Left lung (tissue), 4 donors: ENCODE measurements at regions not wholly inside any gene's neighbourhood (a gene's known extent, or its start where the extent isn't known, plus 50 kb on each side); places are given as distances from the start of the nearest gene placed in this dataset.

Source experiments
- ATAC-seq: fragments of 200-7000 bp; cut with Tn5 transposase; one replicate; pipeline ENCODE4 v1.9.1; 2020; ENCODE audit warnings: moderate library complexity
- DNase-seq, 4 donors: peaks; one replicate each; pipeline ENCODE4 v3.0.0-alpha.2; 2013 to 2020
- H3K27ac ChIP-seq, 2 donors: fragments of 200-600 bp; sonication (generic) in 1 of 2; one replicate each; pipeline versions ENCODE4 v1.5.0 to v1.8.0; 2020 to 2021
- H3K27me3 ChIP-seq, 2 donors: fragments of 200-600 bp; sonication (generic) in 1 of 2; one replicate each; pipeline versions ENCODE4 v1.5.0 to v1.8.0; 2020 to 2021
- H3K36me3 ChIP-seq, 2 donors: fragments of 200-600 bp; sonication (generic) in 1 of 2; one replicate each; pipeline versions ENCODE4 v1.5.0 to v1.8.0; 2020 to 2021
- H3K4me1 ChIP-seq, 2 donors: fragments of 200-600 bp; one replicate each; pipeline ENCODE4 v1.8.0; 2021
- H3K4me3 ChIP-seq, 2 donors: fragments of 200-600 bp; sonication (generic) in 1 of 2; one replicate each; pipeline versions ENCODE4 v1.5.0 to v1.8.0; 2020 to 2021; ENCODE audit warnings: mild to moderate bottlenecking in 1 of 2
- H3K9me3 ChIP-seq, 2 donors: fragments of 200-600 bp; sonication (generic) in 1 of 2; one replicate each; pipeline versions ENCODE4 v1.5.0 to v1.8.0; 2020 to 2021
- intact Hi-C, 2 donors: fragments of 100-400 bp; cut with DNase I; formaldehyde crosslinking; loops; one replicate each; pipeline versions ENCODE4 v1.11.2 to v1.14.2; 2022
- TF ChIP-seq, protein P1 (sequence below), 2 donors: fragments of 200-600 bp; sonication (generic) in 1 of 2; IDR thresholded peaks; one replicate each; pipeline versions ENCODE4 v1.5.0 to v1.8.0; 2021; ENCODE audit warnings: antibody characterized with exemption in 2 of 2
- donor health status: DM: no; HTN: yes; CAD: no.
- donor health status: DM: no; HTN: no; CAD: no.

DNA sequence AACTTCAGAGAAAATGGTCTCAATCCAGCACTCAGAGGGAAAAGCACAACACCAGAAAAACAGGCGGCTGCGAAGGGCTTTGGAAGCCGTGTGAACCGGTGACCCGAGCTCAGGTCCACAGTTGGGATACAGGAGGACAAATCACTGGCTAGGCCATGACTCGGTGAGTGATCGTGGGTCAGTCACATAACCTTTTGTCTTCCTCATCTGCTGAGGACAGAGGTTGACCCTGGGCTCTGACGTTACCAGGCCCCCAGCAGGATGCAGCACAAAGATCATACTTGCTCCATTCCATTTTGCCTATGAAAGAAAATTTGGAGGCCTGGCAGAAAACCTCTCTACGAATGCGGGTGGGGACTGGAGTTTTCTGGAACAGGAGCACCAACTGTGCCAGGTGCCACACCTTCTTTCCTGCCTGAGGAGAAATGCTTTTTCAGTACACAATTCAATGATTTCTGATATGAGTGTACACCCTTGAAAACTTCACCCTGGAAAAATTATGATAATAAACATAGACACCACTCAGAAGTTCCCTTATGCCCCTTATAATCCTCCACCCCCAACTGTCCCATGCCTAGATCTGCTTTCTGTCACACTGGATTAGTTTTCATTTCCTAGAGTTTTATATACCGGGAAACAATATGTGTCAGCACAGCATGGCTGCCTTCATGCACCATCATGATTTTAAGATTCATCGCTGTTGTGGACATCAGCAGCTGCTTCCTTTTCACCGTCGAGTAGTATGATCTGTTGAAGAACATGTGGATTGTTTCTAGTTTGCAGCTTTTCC, 85.3 kb upstream of the RALGAPA2 start:
- Histone ChIP-seq H3K27ac (no peak overlapping the region), H3K27me3 (no peaks in the 10 kb centered on the region), H3K4me3 (no peak overlapping the region), H3K4me1 (no peaks in the 10 kb centered on the region), H3K9me3 (no peaks in the 10 kb centered on the region), H3K36me3 (no peaks in the 10 kb centered on the region)
- ATAC-seq: no peak
- TF ChIP-seq, protein P1, sequence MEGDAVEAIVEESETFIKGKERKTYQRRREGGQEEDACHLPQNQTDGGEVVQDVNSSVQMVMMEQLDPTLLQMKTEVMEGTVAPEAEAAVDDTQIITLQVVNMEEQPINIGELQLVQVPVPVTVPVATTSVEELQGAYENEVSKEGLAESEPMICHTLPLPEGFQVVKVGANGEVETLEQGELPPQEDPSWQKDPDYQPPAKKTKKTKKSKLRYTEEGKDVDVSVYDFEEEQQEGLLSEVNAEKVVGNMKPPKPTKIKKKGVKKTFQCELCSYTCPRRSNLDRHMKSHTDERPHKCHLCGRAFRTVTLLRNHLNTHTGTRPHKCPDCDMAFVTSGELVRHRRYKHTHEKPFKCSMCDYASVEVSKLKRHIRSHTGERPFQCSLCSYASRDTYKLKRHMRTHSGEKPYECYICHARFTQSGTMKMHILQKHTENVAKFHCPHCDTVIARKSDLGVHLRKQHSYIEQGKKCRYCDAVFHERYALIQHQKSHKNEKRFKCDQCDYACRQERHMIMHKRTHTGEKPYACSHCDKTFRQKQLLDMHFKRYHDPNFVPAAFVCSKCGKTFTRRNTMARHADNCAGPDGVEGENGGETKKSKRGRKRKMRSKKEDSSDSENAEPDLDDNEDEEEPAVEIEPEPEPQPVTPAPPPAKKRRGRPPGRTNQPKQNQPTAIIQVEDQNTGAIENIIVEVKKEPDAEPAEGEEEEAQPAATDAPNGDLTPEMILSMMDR (IDR thresholded peaks at IDR 0.05): no peak
- intact Hi-C loops: no loop called here
- no peak for DNase-seq

DNA sequence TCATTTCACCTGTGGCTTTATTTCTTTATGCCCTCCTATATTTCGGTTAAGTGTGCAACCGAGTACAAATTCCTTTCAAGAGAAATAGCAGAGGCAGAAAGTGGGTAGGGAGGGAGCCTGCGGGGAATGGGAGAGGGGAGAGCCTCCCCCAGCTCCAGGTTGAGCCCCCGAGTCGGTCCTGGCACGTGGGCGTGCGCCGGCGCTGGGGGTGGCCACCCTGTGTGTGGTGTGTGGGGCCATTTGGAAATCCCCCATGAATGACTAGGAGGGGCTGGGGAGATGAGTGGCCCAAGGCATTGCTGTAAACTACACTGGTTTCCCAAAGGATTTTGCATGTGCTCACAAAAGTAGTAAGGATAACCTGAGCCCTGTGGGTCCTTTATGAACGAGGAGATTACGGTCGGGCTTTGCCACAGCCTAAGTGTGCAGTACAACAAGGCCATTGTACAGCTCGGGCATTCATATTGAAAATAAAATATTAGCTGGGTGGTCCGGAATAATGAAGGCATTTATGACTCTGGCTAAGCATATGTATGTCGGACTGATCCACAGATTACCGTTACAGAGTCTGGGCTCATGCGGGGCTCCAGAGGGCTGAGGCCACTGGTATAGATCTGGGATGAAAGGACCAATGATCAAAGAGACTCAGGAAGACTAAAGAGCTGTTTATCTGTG, 84.5 kb upstream of the RALGAPA2 start:
- no peak for ATAC-seq

DNA sequence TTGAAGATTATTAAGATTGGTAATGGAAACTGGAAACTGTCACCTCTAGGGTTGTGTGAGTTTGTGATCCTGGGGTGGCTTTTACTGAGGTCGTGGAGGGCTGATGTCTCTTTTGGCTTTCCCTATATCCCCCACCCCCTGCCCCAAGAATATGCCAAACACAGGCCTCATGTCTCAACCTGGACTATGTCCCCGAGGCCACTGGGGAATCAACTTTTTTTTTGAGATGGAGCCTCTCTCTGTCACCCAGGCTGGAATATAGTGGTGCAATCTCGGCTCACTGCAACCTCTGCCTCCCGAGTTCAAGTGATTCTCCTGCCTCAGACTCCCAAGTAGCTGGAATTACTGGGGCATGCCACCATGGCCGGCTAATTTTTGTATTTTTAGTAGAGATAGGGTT, 83.3 kb upstream of the RALGAPA2 start:
- intact Hi-C loops: no loop called here
- no peaks in the 10 kb centered on the region for H3K27me3 ChIP-seq
- H3K4me3 ChIP-seq: no peak overlapping the region
- TF ChIP-seq, protein P1 (IDR thresholded peaks at IDR 0.05): no peak
- no peaks in the 10 kb centered on the region for H3K4me1 ChIP-seq
- DNase-seq (no peak), ATAC-seq (no peak)
- no peaks in the 10 kb centered on the region for H3K9me3 ChIP-seq
- H3K36me3 ChIP-seq: no peaks in the 10 kb centered on the region
- no peak overlapping the region for H3K27ac ChIP-seq

More for the DNA sequence above, 84.5 kb upstream of the RALGAPA2 start:
- intact Hi-C loops: no loop called here
- Histone ChIP-seq H3K36me3 (no peaks in the 10 kb centered on the region), H3K4me3 (no peak overlapping the region), H3K27me3 (no peaks in the 10 kb centered on the region), H3K4me1 (no peaks in the 10 kb centered on the region), H3K9me3 (no peaks in the 10 kb centered on the region), H3K27ac (no peak overlapping the region)
- no peak for DNase-seq
- TF ChIP-seq, protein P1 (IDR thresholded peaks at IDR 0.05): no peak

DNA sequence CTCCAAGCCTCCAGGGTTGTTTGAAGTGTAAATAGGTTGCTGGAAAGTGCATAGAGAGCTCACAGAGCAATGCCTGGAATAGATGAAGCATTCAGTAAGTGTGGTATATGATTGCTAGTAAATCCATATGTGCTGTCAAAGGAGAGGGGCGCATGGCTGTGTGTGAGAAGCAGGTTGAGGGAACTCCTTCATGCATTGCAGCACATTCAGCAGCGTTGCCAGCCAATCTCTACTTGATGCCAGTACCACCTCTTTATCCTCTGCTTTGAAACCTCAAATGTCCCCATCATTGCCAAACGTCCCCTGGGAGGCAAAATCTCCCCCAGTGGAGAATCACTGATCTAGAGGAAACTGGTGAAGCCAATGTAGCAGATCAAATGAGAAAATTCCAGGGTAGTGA, 82.7 kb upstream of the RALGAPA2 start:
- Histone ChIP-seq H3K4me1 (no peaks in the 10 kb centered on the region), H3K4me3 (no peak overlapping the region), H3K27me3 (no peaks in the 10 kb centered on the region), H3K9me3 (no peaks in the 10 kb centered on the region), H3K27ac (no peak overlapping the region), H3K36me3 (no peaks in the 10 kb centered on the region)
- TF ChIP-seq, protein P1 (IDR thresholded peaks at IDR 0.05): no peak
- no peak for DNase-seq
- no peak for ATAC-seq
- intact Hi-C loops: no loop called here

DNA sequence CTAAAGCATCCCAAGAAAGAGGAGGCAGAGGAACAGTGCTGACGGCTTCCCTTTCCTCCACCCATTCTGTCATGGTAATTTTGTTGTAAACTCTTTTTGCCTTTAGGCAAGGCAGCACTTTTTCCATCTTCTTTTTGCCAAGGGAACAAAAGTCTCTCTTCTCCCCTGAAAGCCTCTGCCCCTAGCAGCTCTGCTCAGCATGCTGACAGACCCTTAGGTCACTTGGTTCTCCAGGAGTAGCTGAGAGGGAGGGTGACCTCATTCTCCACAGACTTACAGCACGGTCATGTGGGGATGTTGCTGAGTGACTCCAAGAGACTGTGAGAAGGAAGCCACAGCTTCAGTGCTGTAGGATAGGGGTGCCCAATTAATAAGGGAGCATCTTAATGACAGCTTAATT, 81.1 kb upstream of the RALGAPA2 start:
- no peak for DNase-seq
- no peak overlapping the region for H3K27ac ChIP-seq
- no peaks in the 10 kb centered on the region for H3K27me3 ChIP-seq
- H3K9me3 ChIP-seq: no peaks in the 10 kb centered on the region
- ATAC-seq: no peak
- H3K36me3 ChIP-seq: no peaks in the 10 kb centered on the region
- H3K4me1 ChIP-seq: no peaks in the 10 kb centered on the region
- no peak overlapping the region for H3K4me3 ChIP-seq
- TF ChIP-seq, protein P1 (IDR thresholded peaks at IDR 0.05): no peak
- intact Hi-C loops: no loop called here
